B cell (primary cell): ENCODE measurements at regions not wholly inside any gene's neighbourhood (a gene's known extent, or its start where the extent isn't known, plus 50 kb on each side); places are given as distances from the start of the nearest gene placed in this dataset.

Source experiments
- ATAC-seq: fragments of 200-7000 bp; cut with Tn5 transposase; one replicate; pipeline ENCODE4 v1.10.0; 2021; ENCODE audit warnings: low read depth, mild to moderate bottlenecking, moderate number of reproducible peaks, moderate library complexity
- CTCF ChIA-PET: fragments of 350-600 bp; sonication (Branson Sonifier 250); formaldehyde crosslinking; loops from one replicate; lab custom pipeline; 2021; ENCODE audit warnings: antibody characterized with exemption, inconsistent platforms; lab: Charles Lee
- POLR2A ChIA-PET: fragments of 350-600 bp; sonication (Branson Sonifier 250); formaldehyde crosslinking; loops from one replicate; lab custom pipeline; 2021; ENCODE audit warnings: antibody characterized with exemption; lab: Charles Lee
- DNase-seq: peaks from one replicate; pipeline ENCODE4 v3.0.0; 2013
- H2AFZ ChIP-seq: 2 replicates; pipeline ENCODE4 v1.6.1; 2012; ENCODE audit warnings: mild to moderate bottlenecking, low read depth, low read length; ENCODE audit not compliant: insufficient read depth, poor library complexity, severe bottlenecking
- H3K27ac ChIP-seq, 2 donors: 1 replicate in 1 of 2; 2 replicates in 1 of 2; pipeline ENCODE4 v1.5.1; 2012 to 2013; ENCODE audit warnings: low read length in 2 of 2, mild to moderate bottlenecking in 2 of 2, moderate library complexity in 1 of 2
- H3K27me3 ChIP-seq, 4 experiments: fragments of 200-600 bp in 1 of 4; sonication (generic) in 1 of 4; replicated peaks in 1 of 4; 1 replicate in 2 of 4; 2 replicates in 2 of 4; pipeline versions ENCODE4 v1.6.1 to v1.7.0; 2013 to 2016; ENCODE audit warnings: low read length in 3 of 4, mild to moderate bottlenecking in 2 of 4, mixed read lengths in 1 of 4, moderate library complexity in 1 of 4; ENCODE audit not compliant: insufficient read depth in 4 of 4, control insufficient read depth in 3 of 4; ENCODE audit errors: control extremely low read depth in 1 of 4
- H3K36me3 ChIP-seq, 2 experiments: replicated peaks in 1 of 2; 1 replicate in 1 of 2; 2 replicates in 1 of 2; pipeline versions ENCODE4 v1.6.1 to v1.7.1; 2013; ENCODE audit warnings: low read length in 1 of 2; ENCODE audit not compliant: insufficient read depth in 2 of 2, control insufficient read depth in 1 of 2; ENCODE audit errors: control extremely low read depth in 1 of 2, extremely low read depth in 1 of 2
- H3K4me1 ChIP-seq, 2 donors: fragments of 200-600 bp in 1 of 2; sonication (generic) in 1 of 2; 1 replicate in 1 of 2; 2 replicates in 1 of 2; pipeline versions ENCODE4 v1.5.1 to v1.6.1; 2013 to 2017; ENCODE audit warnings: low read length in 2 of 2; ENCODE audit not compliant: control insufficient read depth in 2 of 2, insufficient read depth in 2 of 2
- H3K4me2 ChIP-seq: replicated peaks from 2 replicates; pipeline ENCODE3; 2012; ENCODE audit warnings: mild to moderate bottlenecking, low read depth, low read length; ENCODE audit not compliant: poor library complexity, severe bottlenecking
- H3K4me3 ChIP-seq, 5 experiments: fragments of 200-600 bp in 1 of 5; sonication (generic) in 1 of 5; 1 replicate in 3 of 5; 2 replicates in 2 of 5; pipeline versions ENCODE4 v1.5.1 to v1.7.0; 2011 to 2016; ENCODE audit warnings: low read length in 4 of 5, mild to moderate bottlenecking in 4 of 5, low read depth in 2 of 5, control low read depth in 1 of 5, moderate library complexity in 1 of 5; ENCODE audit not compliant: insufficient read depth in 1 of 5; ENCODE audit errors: control extremely low read depth in 1 of 5, extremely low read depth in 1 of 5
- H3K79me2 ChIP-seq: fragments of 200-600 bp; sonication (generic); one replicate; pipeline ENCODE4 v1.6.0; 2016; ENCODE audit warnings: low read length; ENCODE audit not compliant: control insufficient read depth, insufficient read depth
- H3K9ac ChIP-seq: fragments of 200-600 bp; sonication (generic); 2 replicates; pipeline ENCODE4 v1.6.1; 2017; ENCODE audit warnings: mild to moderate bottlenecking, low read length, moderate library complexity
- H3K9me3 ChIP-seq, 3 donors: one replicate each; pipeline versions ENCODE4 v1.6.1 to v1.7.1; 2013; ENCODE audit warnings: low read length in 2 of 3; ENCODE audit not compliant: control insufficient read depth in 2 of 3, insufficient read depth in 1 of 3; ENCODE audit errors: control extremely low read depth in 1 of 3
- H4K20me1 ChIP-seq: 2 replicates; pipeline ENCODE4 v1.6.0; 2012; ENCODE audit warnings: mild to moderate bottlenecking, low read length; ENCODE audit not compliant: insufficient read depth, control insufficient read depth, poor library complexity, severe bottlenecking
- H3K27ac Mint-ChIP-seq: one replicate; pipeline ENCODE4 v1.8.0; 2021; ENCODE audit warnings: mixed read lengths
- H3K27me3 Mint-ChIP-seq: one replicate; pipeline ENCODE4 v1.8.0; 2021; ENCODE audit warnings: mixed read lengths
- H3K4me1 Mint-ChIP-seq: one replicate; pipeline ENCODE4 v1.8.0; 2021; ENCODE audit warnings: mixed read lengths
- H3K4me3 Mint-ChIP-seq: one replicate; pipeline ENCODE4 v1.8.0; 2021; ENCODE audit warnings: mixed read lengths
- H3K9me3 Mint-ChIP-seq: one replicate; pipeline ENCODE4 v1.8.0; 2022; ENCODE audit warnings: mixed read lengths; ENCODE audit not compliant: insufficient read depth
- EZH2 ChIP-seq: IDR thresholded peaks from 2 replicates; pipeline ENCODE4 v1.6.1; 2012; ENCODE audit warnings: borderline replicate concordance, low read depth, mild to moderate bottlenecking, moderate library complexity, low read length; ENCODE audit not compliant: insufficient read depth, poor library complexity, severe bottlenecking
- WGBS: methylation state at CpG from one replicate; pipeline ENCODE4 v1.1.5; 2013; ENCODE audit warnings: missing lambda C conversion rate; ENCODE audit not compliant: insufficient coverage; 5-methylcytosine and 5-hydroxymethylcytosine counted together
- intact Hi-C: fragments of 100-400 bp; cut with micrococcal nuclease; formaldehyde crosslinking; loops from one replicate; pipeline ENCODE4 v1.10.0; 2022
- TF ChIP-seq, protein P1 (sequence below): fragments of 200-600 bp; IDR thresholded peaks from one replicate; pipeline ENCODE4 v1.8.0; 2022; ENCODE audit warnings: antibody characterized with exemption, mild to moderate bottlenecking

DNA sequence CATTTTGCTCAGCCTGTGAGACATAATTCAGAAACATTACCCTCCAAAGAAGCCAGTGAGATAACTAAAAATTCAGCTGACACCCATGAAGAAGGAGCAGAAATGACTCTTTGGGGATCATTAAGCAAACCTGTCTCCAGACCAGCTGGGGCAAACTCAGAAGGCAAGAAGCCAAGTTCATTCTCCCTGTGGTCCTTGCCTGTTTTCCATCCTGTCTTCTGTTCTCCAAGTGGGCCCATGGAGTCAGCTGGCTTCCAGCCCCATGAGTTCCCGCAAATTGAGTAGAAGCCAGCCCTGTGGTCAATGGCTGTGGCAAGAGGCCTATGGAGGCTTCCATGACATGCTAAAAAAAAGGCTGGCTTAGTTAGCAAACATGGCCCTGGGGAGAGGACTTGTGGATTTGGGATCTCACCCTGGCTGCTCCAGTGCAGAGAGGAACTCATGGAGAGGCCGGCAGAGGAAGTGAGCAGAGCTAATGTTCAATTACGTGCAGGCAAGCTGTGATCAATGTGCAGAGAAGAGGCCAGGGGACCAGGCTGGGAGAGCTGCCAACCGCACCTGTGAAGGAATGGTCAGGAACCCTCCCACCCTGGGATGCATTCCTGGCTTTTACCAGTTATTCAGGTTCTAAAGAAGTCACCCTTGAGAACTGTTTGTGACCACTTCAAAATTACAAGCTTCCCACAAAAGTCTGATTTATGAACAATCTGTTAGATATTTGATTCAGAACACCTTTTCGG, 229.1 kb downstream of the TSHZ3 start:
- DNase-seq (no peak), ATAC-seq (no peak)
- Histone ChIP-seq H3K36me3 (no peaks in the 10 kb centered on the region), H2AFZ (no peak overlapping the region), H3K9me3 (peaks cover 0 to 18% (median 0%) of the 10 kb centered on the region in 3 donors), H3K79me2 (no peaks in the 10 kb centered on the region), H3K27me3 (no peaks in the 10 kb centered on the region), H3K4me3 (no peak overlapping the region), H4K20me1 (no peaks in the 10 kb centered on the region), H3K4me1 (no peaks in the 10 kb centered on the region), H3K4me2 (no peak overlapping the region), H3K27ac (no peak overlapping the region), H3K9ac (no peak overlapping the region)
- ChIA-PET POLR2A (no interaction called here), CTCF (no interaction called here)
- Mint-ChIP-seq H3K9me3 (no peaks in the 10 kb centered on the region), H3K4me1 (no peaks in the 10 kb centered on the region), H3K27me3 (no peaks in the 10 kb centered on the region), H3K4me3 (no peak overlapping the region), H3K27ac (no peak overlapping the region)
- intact Hi-C loops: no loop called here
- 85% methylated on average over 4 of the region's 5 CpGs for WGBS
- TF ChIP-seq, protein P1, sequence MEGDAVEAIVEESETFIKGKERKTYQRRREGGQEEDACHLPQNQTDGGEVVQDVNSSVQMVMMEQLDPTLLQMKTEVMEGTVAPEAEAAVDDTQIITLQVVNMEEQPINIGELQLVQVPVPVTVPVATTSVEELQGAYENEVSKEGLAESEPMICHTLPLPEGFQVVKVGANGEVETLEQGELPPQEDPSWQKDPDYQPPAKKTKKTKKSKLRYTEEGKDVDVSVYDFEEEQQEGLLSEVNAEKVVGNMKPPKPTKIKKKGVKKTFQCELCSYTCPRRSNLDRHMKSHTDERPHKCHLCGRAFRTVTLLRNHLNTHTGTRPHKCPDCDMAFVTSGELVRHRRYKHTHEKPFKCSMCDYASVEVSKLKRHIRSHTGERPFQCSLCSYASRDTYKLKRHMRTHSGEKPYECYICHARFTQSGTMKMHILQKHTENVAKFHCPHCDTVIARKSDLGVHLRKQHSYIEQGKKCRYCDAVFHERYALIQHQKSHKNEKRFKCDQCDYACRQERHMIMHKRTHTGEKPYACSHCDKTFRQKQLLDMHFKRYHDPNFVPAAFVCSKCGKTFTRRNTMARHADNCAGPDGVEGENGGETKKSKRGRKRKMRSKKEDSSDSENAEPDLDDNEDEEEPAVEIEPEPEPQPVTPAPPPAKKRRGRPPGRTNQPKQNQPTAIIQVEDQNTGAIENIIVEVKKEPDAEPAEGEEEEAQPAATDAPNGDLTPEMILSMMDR: no peak
- no peak for TF ChIP-seq EZH2

DNA sequence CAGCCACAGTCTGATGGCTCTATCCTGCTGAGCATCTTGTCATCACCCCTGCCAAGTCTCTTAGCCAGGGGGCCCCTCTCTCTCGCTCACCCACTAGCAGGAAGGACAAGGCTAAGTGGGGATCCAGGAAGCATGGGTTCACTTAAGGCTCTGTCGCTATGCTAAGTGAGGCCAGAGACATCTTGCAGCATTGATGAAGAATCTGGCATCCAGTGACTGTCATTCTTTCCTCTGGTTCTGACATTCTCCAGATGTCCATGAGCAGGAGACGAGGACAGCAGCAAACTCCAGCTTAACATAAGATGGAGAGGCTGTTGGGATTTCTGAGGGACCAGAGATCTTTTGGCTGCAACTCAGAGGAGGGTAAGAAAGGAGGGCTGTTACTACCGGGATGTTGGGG, 230.2 kb downstream of the TSHZ3 start:
- no peak for DNase-seq
- Mint-ChIP-seq H3K9me3 (no peaks in the 10 kb centered on the region), H3K4me1 (no peaks in the 10 kb centered on the region), H3K4me3 (no peak overlapping the region), H3K27ac (no peak overlapping the region), H3K27me3 (no peaks in the 10 kb centered on the region)
- Histone ChIP-seq H4K20me1 (no peaks in the 10 kb centered on the region), H3K9me3 (peaks cover 0 to 13% (median 0%) of the 10 kb centered on the region in 3 donors), H3K36me3 (no peaks in the 10 kb centered on the region), H3K27ac (no peak overlapping the region), H3K4me2 (no peak overlapping the region), H3K4me3 (no peak overlapping the region), H2AFZ (no peak overlapping the region), H3K79me2 (no peaks in the 10 kb centered on the region), H3K4me1 (no peaks in the 10 kb centered on the region), H3K27me3 (no peaks in the 10 kb centered on the region), H3K9ac (no peak overlapping the region)
- 92% methylated on average over 4 of the region's 4 CpGs for WGBS
- CTCF ChIA-PET: no interaction called here
- POLR2A ChIA-PET: no interaction called here
- intact Hi-C loops: no loop called here
- ATAC-seq: no peak
- no peak for TF ChIP-seq EZH2
- TF ChIP-seq, protein P1: no peak
